Skeletal muscle satellite cell (primary cell): ENCODE measurements at regions not wholly inside any gene's neighbourhood (a gene's known extent, or its start where the extent isn't known, plus 50 kb on each side); places are given as distances from the start of the nearest gene placed in this dataset.
A peak's percentile ranks its signal among the peaks of the same experiment; 100 is the strongest.
"Not testable (repeated sequence)": the region's sequence is repeated elsewhere in the genome, so short reads cannot be mapped to it uniquely, and the experiment has no call there.

Experiments
- H3K27me3 ChIP-seq: 2 replicates; pipeline ENCODE4 v1.7.0; 2013; ENCODE audit warnings: low read length; ENCODE audit not compliant: control insufficient read depth, insufficient read depth
- H3K36me3 ChIP-seq: 2 replicates; pipeline ENCODE4 v1.7.0; 2013; ENCODE audit warnings: mild to moderate bottlenecking, control low read depth, low read length; ENCODE audit not compliant: insufficient read depth
- H3K4me1 ChIP-seq: 2 replicates; pipeline ENCODE4 v1.7.0; 2013; ENCODE audit warnings: low read length; ENCODE audit not compliant: control insufficient read depth, insufficient read depth
- H3K4me2 ChIP-seq: 2 replicates; pipeline ENCODE4 v1.7.0; 2013; ENCODE audit warnings: mild to moderate bottlenecking, low read length
- H3K4me3 ChIP-seq: 2 replicates; pipeline ENCODE4 v1.7.0; 2013; ENCODE audit warnings: low read length
- H3K9ac ChIP-seq: 2 replicates; pipeline ENCODE4 v1.7.0; 2013; ENCODE audit warnings: mild to moderate bottlenecking, low read depth, low read length, moderate library complexity
- H3K9me3 ChIP-seq: replicated peaks from 2 replicates; pipeline ENCODE4 v1.7.0; 2013; ENCODE audit warnings: mild to moderate bottlenecking, control low read depth, low read length

DNA sequence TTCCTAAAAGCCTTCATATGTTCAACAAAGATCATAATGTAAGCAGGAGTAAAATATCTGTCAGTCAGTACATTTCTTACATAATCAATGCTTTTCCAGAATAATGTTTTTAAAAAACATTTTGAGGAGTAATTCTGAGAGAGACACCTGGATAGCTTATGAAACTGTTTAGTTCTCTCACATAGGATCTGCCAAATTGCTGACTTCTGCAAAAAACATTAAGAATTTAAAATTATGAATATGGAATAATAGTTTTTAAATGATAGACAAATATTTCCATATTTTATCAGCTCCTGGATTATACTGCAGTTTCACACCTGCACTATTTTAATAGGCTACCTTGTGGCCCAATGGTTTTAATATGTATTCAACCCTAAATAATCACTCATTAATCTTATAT lies 142.7 kb upstream of the RUNX1 start:
- Histone ChIP-seq H3K36me3 (no peaks in the 10 kb centered on the region), H3K4me2 (no peak overlapping the region), H3K9ac (no peak overlapping the region), H3K4me3 (no peak overlapping the region), H3K4me1 (peaks cover 24% of the 10 kb centered on the region), H3K27me3 (no peaks in the 10 kb centered on the region), H3K9me3 (no peaks in the 10 kb centered on the region)

DNA sequence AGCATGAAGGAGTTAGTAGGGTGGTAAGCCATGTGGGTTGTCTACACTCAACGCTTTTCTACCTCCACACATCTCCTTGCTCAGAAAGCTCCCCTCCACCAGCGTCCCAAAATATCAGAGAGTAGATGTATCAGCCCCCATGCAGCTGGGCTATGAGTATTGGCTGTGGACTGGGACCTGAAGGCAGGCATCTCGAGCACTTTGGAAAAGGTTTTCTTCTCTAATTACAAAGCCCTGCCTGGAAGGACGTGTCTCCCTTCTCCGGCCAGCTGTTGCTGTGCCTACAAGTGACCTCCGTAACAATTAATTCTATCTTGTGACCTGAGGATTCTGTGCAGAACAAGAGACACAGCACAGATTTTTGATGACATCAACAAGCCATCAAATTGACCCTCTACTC lies 142.0 kb upstream of the RUNX1 start:
- Histone ChIP-seq H3K9ac (no peak overlapping the region), H3K4me2 (no peak overlapping the region), H3K4me3 (no peak overlapping the region), H3K9me3 (no peaks in the 10 kb centered on the region), H3K4me1 (peaks cover 24% of the 10 kb centered on the region), H3K36me3 (no peaks in the 10 kb centered on the region), H3K27me3 (no peaks in the 10 kb centered on the region)

DNA sequence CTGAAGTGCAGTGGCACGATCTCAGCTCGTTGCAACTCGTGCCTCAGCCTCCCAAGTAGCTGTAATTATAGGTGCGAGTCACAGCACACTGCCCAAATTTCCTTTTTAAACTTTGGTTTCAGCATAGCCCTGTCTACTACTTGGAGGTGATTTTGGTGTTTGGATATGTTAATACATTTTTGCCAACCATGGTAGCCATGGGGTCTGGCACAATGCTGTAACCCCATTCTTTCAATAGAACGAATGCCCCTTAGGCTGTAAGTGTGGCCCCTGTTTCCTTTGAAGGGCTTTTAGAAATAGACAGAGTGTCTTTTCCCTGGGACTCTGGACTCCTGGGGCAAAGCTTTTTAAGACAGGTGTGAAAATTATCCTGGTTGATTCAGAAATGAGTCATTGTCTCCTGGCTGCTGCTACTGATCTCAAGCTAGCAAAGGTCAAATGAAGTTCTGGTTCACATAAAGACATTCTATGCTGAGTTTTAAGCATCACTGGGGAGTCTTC lies 141.1 kb upstream of the RUNX1 start:
- H3K27me3 ChIP-seq: no peaks in the 10 kb centered on the region
- no peaks in the 10 kb centered on the region for H3K9me3 ChIP-seq
- H3K4me2 ChIP-seq: no peak overlapping the region
- no peak overlapping the region for H3K4me3 ChIP-seq
- peaks cover 24% of the 10 kb centered on the region for H3K4me1 ChIP-seq
- no peaks in the 10 kb centered on the region for H3K36me3 ChIP-seq
- H3K9ac ChIP-seq: no peak overlapping the region

DNA sequence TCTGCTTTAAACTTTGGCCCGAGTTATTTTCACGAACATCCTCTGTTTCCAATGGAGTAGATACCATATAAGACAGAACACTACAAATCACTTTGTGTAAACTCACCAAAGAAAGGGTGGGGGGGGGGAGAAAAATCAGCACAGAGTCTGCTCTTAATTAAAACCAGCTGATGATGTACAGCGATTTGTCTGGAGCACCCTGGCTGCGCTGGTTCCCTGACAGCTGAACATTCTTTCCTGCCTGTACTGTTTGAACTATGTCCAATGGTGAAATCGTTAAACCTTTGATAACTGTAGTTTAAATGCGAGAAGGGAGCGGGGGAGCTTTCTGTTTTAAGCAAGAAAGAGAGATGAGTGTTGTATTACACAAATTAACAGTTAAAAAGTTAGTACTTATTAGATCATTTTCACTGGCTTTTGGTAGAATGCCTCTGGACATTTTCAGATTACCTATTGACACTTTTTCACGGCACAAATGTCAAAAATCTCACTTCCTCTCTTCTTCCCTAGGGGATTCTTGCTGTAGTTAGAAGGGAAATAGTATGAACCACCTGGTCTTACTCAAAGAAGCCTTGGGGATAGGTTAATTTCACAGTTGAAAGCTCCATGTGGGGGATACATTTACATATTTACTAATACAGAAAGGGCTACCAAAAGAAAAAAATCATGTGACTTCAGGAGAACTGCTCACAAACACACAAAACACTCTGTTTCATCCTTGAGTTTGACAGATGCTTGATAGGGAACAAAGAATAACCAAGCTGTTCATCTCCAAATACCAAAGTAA lies 140.2 kb upstream of the RUNX1 start:
- Histone ChIP-seq H3K9ac (no peak overlapping the region), H3K4me3 (peak overlapping the region; percentile 5), H3K4me2 (peak overlapping the region; percentile 56), H3K36me3 (no peaks in the 10 kb centered on the region), H3K4me1 (peaks cover 24% of the 10 kb centered on the region), H3K27me3 (no peaks in the 10 kb centered on the region), H3K9me3 (no peaks in the 10 kb centered on the region)

DNA sequence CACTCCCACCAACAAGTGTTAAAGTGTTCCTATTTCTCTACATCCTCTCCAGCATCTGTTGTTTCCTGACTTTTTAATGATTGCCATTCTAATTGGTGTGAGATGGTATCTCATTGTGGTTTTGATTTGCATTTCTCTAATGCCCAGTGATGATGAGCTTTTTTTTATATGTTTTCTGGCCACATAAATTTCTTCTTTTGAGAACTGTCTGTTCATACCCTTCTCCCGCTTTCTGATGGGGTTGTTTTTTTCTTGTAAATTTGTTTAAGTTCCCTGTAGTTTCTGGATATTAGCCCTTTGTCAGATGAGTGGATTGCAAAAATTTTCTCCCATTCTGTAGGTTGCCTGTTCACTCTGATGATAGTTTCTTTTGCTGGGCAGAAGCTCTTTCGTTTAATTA lies 134.3 kb upstream of the RUNX1 start:
- not testable (repeated sequence) for H3K36me3 ChIP-seq, H3K9me3 ChIP-seq, H3K4me2 ChIP-seq, H3K4me3 ChIP-seq, H3K9ac ChIP-seq, H3K27me3 ChIP-seq
- peaks cover 16% of the 10 kb centered on the region for H3K4me1 ChIP-seq

DNA sequence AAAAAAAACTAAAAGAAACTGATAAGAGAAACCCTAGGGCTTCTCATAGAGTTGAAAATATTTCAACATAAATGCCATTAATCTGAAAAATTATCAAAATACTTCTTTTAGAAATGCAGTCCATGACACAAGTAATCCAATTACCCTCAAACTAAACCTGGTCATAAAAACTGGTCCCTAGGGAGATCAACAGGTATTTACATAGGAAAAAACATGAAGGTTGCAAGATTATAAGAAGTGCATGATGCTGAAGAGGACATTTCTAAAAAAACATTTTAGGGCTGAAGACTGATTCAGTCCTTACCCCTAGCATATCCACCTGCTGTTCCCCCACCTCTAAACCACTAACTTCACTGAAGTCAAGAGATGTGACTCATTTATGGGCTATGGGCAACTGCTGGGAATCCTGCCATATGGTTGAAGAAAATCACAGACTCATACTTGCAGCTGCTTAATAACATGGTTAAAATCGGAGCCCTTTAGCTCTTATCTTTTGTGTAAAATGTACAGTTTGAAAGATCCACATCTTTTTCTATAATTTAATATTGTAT lies 131.0 kb upstream of the RUNX1 start:
- no peaks in the 10 kb centered on the region for H3K36me3 ChIP-seq
- no peaks in the 10 kb centered on the region for H3K9me3 ChIP-seq
- H3K27me3 ChIP-seq: no peaks in the 10 kb centered on the region
- no peak overlapping the region for H3K9ac ChIP-seq
- no peak overlapping the region for H3K4me2 ChIP-seq
- peaks cover 23% of the 10 kb centered on the region for H3K4me1 ChIP-seq
- H3K4me3 ChIP-seq: no peak overlapping the region

DNA sequence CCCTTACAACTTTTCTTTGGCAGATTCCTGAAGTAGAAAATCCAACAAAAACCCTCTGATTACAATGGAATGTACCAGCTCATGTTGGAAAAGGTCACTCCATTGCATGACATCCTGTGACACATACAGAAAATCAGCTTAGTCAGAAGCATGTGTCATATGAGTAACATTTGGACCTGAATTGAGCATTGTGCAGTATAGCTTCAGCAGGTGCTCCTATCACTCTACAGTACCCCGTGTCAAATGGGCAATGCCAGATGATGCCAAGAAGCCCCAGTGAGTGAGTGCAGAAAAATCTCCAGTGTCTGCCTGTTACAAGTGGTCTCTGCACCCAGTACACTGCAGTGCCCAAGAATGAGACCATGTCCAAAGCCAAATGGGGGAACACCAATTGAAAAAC lies 129.7 kb upstream of the RUNX1 start:
- Histone ChIP-seq H3K27me3 (no peaks in the 10 kb centered on the region), H3K9ac (peak overlapping the region; percentile 10), H3K4me1 (peaks cover 23% of the 10 kb centered on the region), H3K4me2 (no peak overlapping the region), H3K4me3 (no peak overlapping the region), H3K9me3 (no peaks in the 10 kb centered on the region), H3K36me3 (no peaks in the 10 kb centered on the region)

DNA sequence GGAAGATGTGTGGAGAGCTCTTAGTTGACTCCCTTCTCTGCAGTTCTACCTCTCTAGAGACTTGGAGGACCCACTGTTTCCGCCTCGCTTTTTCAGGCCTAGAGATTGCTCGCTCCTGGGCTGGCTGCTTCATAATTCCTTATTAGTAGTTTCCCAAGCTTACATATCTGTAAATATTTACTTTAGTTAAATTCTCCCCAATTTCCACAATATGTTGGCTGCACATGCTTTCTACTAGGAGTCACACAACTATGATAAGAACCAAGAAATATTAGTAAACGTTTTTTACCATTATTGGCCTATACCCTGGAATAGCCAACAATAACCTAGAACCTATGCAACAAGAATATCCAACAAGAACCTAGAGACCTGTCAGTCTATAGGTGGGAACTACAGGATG lies 129.0 kb upstream of the RUNX1 start:
- Histone ChIP-seq H3K9ac (peak overlapping the region; percentile 22), H3K4me1 (peaks cover 23% of the 10 kb centered on the region), H3K27me3 (no peaks in the 10 kb centered on the region), H3K4me2 (no peak overlapping the region), H3K9me3 (no peaks in the 10 kb centered on the region), H3K4me3 (no peak overlapping the region), H3K36me3 (no peaks in the 10 kb centered on the region)

DNA sequence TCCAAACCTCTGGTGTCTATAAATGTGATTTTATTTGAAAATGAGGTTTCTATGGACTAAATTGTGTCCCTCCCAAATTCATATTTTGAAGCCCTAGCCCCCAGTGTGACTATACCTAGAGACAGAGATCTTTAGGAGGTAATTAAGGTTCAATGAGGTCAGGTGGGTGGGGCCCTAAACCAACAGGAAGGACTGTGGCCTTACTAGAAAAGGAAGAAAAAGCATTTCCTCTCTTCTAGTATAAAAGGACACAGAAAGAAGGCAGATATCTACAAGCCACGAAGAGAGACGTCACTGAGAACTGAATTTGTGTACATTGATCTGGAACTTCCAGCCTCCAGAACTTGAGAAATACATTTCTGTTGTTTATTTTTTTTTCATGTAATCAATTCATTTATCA lies 123.1 kb upstream of the RUNX1 start:
- Histone ChIP-seq H3K4me2 (no peak overlapping the region), H3K36me3 (no peaks in the 10 kb centered on the region), H3K4me3 (no peak overlapping the region), H3K4me1 (no peaks in the 10 kb centered on the region), H3K27me3 (no peaks in the 10 kb centered on the region), H3K9me3 (no peaks in the 10 kb centered on the region), H3K9ac (no peak overlapping the region)

DNA sequence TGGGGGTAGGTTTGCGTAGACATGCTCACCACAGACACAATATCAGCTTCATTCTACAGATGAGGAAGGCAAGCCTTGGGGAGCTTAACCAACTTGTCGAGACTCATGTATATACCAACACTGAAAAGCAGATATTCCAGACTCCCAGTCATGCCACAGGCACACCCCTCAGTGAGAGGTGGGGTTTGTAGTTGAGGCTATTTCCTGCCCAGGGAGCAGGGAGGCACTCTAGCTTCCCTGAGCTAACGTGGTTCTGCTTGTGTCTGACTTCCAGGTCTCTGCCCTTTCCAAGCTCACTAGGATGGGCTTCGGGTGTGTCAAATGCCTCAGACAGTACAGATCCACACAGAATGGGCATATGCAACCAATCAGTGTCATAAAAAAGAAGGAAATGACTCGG lies 122.3 kb upstream of the RUNX1 start:
- H3K9ac ChIP-seq: no peak overlapping the region
- no peak overlapping the region for H3K4me3 ChIP-seq
- no peak overlapping the region for H3K4me2 ChIP-seq
- no peaks in the 10 kb centered on the region for H3K27me3 ChIP-seq
- no peaks in the 10 kb centered on the region for H3K36me3 ChIP-seq
- no peaks in the 10 kb centered on the region for H3K9me3 ChIP-seq
- no peaks in the 10 kb centered on the region for H3K4me1 ChIP-seq

DNA sequence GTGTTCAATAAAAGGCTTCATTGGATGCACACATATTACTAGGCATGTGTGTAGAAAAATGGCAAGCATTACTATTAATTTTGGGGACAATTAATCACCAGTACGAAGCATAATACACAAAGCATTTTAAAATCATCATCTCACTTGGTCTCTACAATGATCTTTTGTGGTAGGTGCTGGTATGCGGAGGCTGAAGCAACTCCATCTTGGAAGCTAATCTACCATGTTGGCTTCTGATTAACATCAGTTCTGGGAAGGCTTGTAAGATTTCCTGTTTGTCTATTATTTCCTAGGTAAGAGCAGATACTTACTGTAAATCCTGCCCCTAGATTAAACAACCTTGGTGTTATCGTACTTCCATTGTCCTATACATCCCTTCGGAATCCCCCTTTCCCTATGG lies 121.7 kb upstream of the RUNX1 start:
- no peaks in the 10 kb centered on the region for H3K4me1 ChIP-seq
- H3K9ac ChIP-seq: no peak overlapping the region
- H3K27me3 ChIP-seq: no peaks in the 10 kb centered on the region
- H3K36me3 ChIP-seq: no peaks in the 10 kb centered on the region
- no peak overlapping the region for H3K4me2 ChIP-seq
- H3K9me3 ChIP-seq: no peaks in the 10 kb centered on the region
- no peak overlapping the region for H3K4me3 ChIP-seq

DNA sequence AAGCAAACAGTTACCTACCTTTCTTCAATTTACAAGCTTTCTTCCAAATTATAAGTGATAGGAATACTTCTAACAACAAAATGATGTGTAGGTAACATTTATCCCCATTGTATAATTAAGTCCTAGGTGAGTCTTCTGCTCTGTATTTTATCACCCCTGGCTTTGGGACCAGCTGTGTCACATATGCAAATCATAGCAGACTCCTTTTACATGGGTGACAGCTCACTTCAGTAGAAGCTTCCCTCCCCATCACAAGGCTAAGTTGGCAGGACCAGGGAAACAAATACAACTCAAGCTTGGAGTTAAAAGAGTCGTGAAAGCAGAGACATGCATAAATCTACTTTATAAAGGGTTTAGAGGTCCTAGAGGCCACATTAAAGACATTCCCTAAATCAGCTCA lies 121.1 kb upstream of the RUNX1 start:
- Histone ChIP-seq H3K4me2 (no peak overlapping the region), H3K4me1 (no peaks in the 10 kb centered on the region), H3K4me3 (no peak overlapping the region), H3K9ac (no peak overlapping the region), H3K9me3 (no peaks in the 10 kb centered on the region), H3K27me3 (no peaks in the 10 kb centered on the region), H3K36me3 (no peaks in the 10 kb centered on the region)
